ENCODE measurements at regions not wholly inside any gene's neighbourhood (a gene's known extent, or its start where the extent isn't known, plus 50 kb on each side); places are given as distances from the start of the nearest gene placed in this dataset.

DNA sequence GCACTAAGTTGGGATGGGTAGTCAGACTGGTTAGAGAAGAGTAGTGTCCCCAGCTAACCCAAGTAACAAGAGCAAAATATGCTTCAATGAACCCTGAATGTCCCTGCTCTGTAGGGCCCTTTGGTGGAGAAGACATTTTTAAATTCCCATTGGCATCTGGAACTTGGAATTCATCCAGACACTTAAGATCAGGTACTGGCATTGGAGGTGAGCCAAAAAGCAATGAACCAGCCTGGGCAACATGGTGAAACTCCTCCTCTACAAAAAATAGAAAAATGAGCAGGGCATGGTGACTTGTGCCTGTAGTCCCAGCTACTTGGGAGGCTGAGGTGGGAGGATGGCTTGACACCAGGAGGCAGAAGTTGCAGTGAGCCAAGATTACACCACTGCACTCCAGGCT lies 58.9 kb upstream of the ZNF618 start:
- no peak overlapping the region for H3K4me3 ChIP-seq (ENCODE audit: low read length)
- no peak overlapping the region for H3K4me3 Mint-ChIP-seq
- no peaks in the 10 kb centered on the region for H3K36me3 ChIP-seq (ENCODE audit: control insufficient read depth, insufficient read depth, low read length)
- H3K9me3 ChIP-seq (ENCODE audit: control insufficient read depth, low read length): no peaks in the 10 kb centered on the region
- peaks cover 8% of the 10 kb centered on the region for H3K27me3 Mint-ChIP-seq (ENCODE audit: insufficient read depth)
- TF ChIP-seq, protein P1, sequence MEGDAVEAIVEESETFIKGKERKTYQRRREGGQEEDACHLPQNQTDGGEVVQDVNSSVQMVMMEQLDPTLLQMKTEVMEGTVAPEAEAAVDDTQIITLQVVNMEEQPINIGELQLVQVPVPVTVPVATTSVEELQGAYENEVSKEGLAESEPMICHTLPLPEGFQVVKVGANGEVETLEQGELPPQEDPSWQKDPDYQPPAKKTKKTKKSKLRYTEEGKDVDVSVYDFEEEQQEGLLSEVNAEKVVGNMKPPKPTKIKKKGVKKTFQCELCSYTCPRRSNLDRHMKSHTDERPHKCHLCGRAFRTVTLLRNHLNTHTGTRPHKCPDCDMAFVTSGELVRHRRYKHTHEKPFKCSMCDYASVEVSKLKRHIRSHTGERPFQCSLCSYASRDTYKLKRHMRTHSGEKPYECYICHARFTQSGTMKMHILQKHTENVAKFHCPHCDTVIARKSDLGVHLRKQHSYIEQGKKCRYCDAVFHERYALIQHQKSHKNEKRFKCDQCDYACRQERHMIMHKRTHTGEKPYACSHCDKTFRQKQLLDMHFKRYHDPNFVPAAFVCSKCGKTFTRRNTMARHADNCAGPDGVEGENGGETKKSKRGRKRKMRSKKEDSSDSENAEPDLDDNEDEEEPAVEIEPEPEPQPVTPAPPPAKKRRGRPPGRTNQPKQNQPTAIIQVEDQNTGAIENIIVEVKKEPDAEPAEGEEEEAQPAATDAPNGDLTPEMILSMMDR (conservative IDR thresholded peaks at IDR 0.05): no peak
- DNase-seq: no peak
- no peak overlapping the region for H3K27ac Mint-ChIP-seq
- H3K4me1 Mint-ChIP-seq: no peaks in the 10 kb centered on the region
- no peak overlapping the region for H3K27ac ChIP-seq (ENCODE audit: low read depth, low read length)
- H3K9me3 Mint-ChIP-seq: no peaks in the 10 kb centered on the region
- no peak overlapping the region for H3K9ac ChIP-seq (ENCODE audit: extremely low read depth, low read length, poor library complexity, severe bottlenecking)
- peaks cover 9% of the 10 kb centered on the region for H3K27me3 ChIP-seq (ENCODE audit: control insufficient read depth, insufficient read depth, low read length, poor library complexity, severe bottlenecking)
- no peaks in the 10 kb centered on the region for H3K36me3 Mint-ChIP-seq (ENCODE audit: low read depth)
- no peaks in the 10 kb centered on the region for H3K4me1 ChIP-seq (ENCODE audit: control insufficient read depth, insufficient read depth, low read length)

DNA sequence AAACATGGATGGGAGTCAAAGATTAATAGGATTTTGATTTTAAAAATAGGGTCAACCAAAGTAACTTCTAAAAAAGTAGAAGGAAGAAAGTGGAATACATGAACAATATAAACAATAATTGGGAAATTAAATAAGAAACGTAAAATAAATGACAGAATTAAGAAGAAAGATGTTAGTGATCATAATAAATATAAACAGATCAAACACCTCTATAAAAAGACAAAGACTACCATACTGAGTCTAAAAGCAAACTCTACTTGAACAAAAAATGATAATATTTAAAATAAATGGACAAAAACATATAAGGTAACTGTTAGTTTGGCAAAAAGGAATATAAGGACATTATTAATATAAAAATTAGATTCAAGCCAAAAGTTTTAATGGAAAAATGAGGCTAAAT lies 57.7 kb upstream of the ZNF618 start:
- Mint-ChIP-seq H3K36me3 (ENCODE audit: low read depth) (no peaks in the 10 kb centered on the region), H3K9me3 (no peaks in the 10 kb centered on the region), H3K27ac (no peak overlapping the region), H3K27me3 (ENCODE audit: insufficient read depth) (peaks cover 8% of the 10 kb centered on the region), H3K4me1 (no peaks in the 10 kb centered on the region), H3K4me3 (no peak overlapping the region)
- TF ChIP-seq, protein P1 (conservative IDR thresholded peaks at IDR 0.05): no peak
- Histone ChIP-seq H3K36me3 (ENCODE audit: control insufficient read depth, insufficient read depth, low read length) (no peaks in the 10 kb centered on the region), H3K27me3 (ENCODE audit: control insufficient read depth, insufficient read depth, low read length, poor library complexity, severe bottlenecking) (peaks cover 9% of the 10 kb centered on the region), H3K4me3 (ENCODE audit: low read length) (no peak overlapping the region), H3K9ac (ENCODE audit: extremely low read depth, low read length, poor library complexity, severe bottlenecking) (no peak overlapping the region), H3K9me3 (ENCODE audit: control insufficient read depth, low read length) (no peaks in the 10 kb centered on the region), H3K4me1 (ENCODE audit: control insufficient read depth, insufficient read depth, low read length) (no peaks in the 10 kb centered on the region), H3K27ac (ENCODE audit: low read depth, low read length) (no peak overlapping the region)
- no CpG with 5 or more reads among the region's 1 CpG for WGBS, 2 experiments (ENCODE audit: insufficient coverage in 1 of 2, insufficient read length in 1 of 2)
- no peak for DNase-seq

DNA sequence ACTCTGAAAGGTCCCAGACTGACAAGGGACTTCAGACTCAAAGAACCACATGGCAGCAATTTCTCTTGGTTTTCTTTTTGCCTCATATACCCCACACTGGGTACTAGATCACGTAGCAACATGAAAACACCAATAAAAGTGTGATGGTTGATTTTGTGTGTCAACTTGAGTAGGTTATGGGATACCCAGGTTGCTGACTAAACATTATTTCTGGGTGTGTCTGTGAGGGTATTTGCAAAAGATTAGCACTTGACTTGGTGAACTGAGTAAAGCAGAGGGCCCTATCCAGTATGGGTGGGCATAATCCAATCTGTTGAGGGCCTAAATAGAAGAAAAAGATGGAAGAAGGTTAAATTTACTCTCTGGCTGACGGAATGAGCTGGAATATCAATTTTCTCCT lies 53.8 kb upstream of the ZNF618 start:
- TF ChIP-seq, protein P1 (conservative IDR thresholded peaks at IDR 0.05): no peak

More for the DNA sequence above, 53.8 kb upstream of the ZNF618 start:
- Mint-ChIP-seq H3K36me3 (ENCODE audit: low read depth) (no peaks in the 10 kb centered on the region), H3K9me3 (no peaks in the 10 kb centered on the region), H3K27me3 (ENCODE audit: insufficient read depth) (peaks cover 8% of the 10 kb centered on the region), H3K4me1 (peaks cover 1% of the 10 kb centered on the region), H3K4me3 (no peak overlapping the region), H3K27ac (no peak overlapping the region)
- H3K9ac ChIP-seq (ENCODE audit: extremely low read depth, low read length, poor library complexity, severe bottlenecking): no peak overlapping the region
- no peaks in the 10 kb centered on the region for H3K4me1 ChIP-seq (ENCODE audit: control insufficient read depth, insufficient read depth, low read length)
- no peak for DNase-seq
- H3K36me3 ChIP-seq (ENCODE audit: control insufficient read depth, insufficient read depth, low read length): no peaks in the 10 kb centered on the region
- no peak overlapping the region for H3K4me3 ChIP-seq (ENCODE audit: low read length)
- 89 to 100% methylated on average over 1 to 2 of the region's 2 CpGs for WGBS, 2 experiments (ENCODE audit: insufficient coverage in 1 of 2, insufficient read length in 1 of 2)
- H3K9me3 ChIP-seq (ENCODE audit: control insufficient read depth, low read length): no peaks in the 10 kb centered on the region
- H3K27me3 ChIP-seq (ENCODE audit: control insufficient read depth, insufficient read depth, low read length, poor library complexity, severe bottlenecking): peaks cover 9% of the 10 kb centered on the region
- no peak overlapping the region for H3K27ac ChIP-seq (ENCODE audit: low read depth, low read length)
